SK-N-SH (cell line): ENCODE measurements at regions not wholly inside any gene's neighbourhood (a gene's known extent, or its start where the extent isn't known, plus 50 kb on each side); places are given as distances from the start of the nearest gene placed in this dataset.

Source experiments
- CTCF ChIA-PET: fragments of 300-600, 350-600 bp; formaldehyde crosslinking; extraction: SDS; loops from one replicate; lab custom pipeline; 2021; lab: Yijun Ruan, JAX
- POLR2A ChIA-PET: fragments of 350-600 bp; sonication (Branson Sonifier 250); formaldehyde crosslinking; extraction: SDS; loops from one replicate; lab custom pipeline; 2020; ENCODE audit warnings: antibody characterized with exemption, inconsistent platforms; lab: Yijun Ruan, JAX
- DNase-seq: peaks from one replicate; pipeline ENCODE4 v3.0.0; 2012
- H2AFZ ChIP-seq: fragments of 200-600 bp; sonication (generic); 2 replicates; pipeline ENCODE4 v1.8.1; 2016; ENCODE audit warnings: antibody characterized with exemption, mild to moderate bottlenecking, low read depth
- H3F3A ChIP-seq: fragments of 200-600 bp; sonication (generic); replicated peaks from 2 replicates; pipeline ENCODE3; 2016; ENCODE audit warnings: antibody characterized with exemption, mild to moderate bottlenecking; ENCODE audit not compliant: insufficient read depth
- H3K27ac ChIP-seq, 2 experiments: fragments of 200-500 bp in 1 of 2; fragments of 200-600 bp in 1 of 2; sonication (Bioruptor generic) in 1 of 2; sonication (generic), shearing (Covaris generic) in 1 of 2; 2 replicates each; pipeline versions ENCODE4 v1.5.1 to v1.6.1; 2014 to 2016; ENCODE audit warnings: low read depth in 2 of 2, inconsistent platforms in 1 of 2, low read length in 1 of 2, mild to moderate bottlenecking in 1 of 2, mixed read lengths in 1 of 2
- H3K27me3 ChIP-seq: fragments of 200-600 bp; sonication (generic), shearing (Covaris generic); 2 replicates; pipeline ENCODE4 v1.6.1; 2016; ENCODE audit warnings: mixed run types; ENCODE audit not compliant: insufficient read depth
- H3K36me3 ChIP-seq, 2 experiments: fragments of 200-500 bp in 1 of 2; fragments of 200-600 bp in 1 of 2; sonication (Bioruptor generic) in 1 of 2; sonication (generic) in 1 of 2; replicated peaks in 1 of 2; 2 replicates each; pipeline versions ENCODE3 to v1.5.1; 2014 to 2016; ENCODE audit warnings: low read length in 1 of 2, mild to moderate bottlenecking in 1 of 2; ENCODE audit not compliant: insufficient read depth in 2 of 2, control insufficient read depth in 1 of 2
- H3K4me1 ChIP-seq, 2 experiments: fragments of 200-500 bp in 1 of 2; fragments of 200-600 bp in 1 of 2; sonication (Bioruptor generic) in 1 of 2; sonication (generic), shearing (Covaris generic) in 1 of 2; 2 replicates each; pipeline versions ENCODE4 v1.5.1 to v1.6.1; 2014 to 2016; ENCODE audit warnings: low read depth in 1 of 2, low read length in 1 of 2, mixed run types in 1 of 2; ENCODE audit not compliant: insufficient read depth in 2 of 2, control insufficient read depth in 1 of 2
- H3K4me2 ChIP-seq: fragments of 200-600 bp; sonication (generic), shearing (Covaris generic); 2 replicates; pipeline ENCODE4 v1.6.1; 2017; ENCODE audit warnings: mixed run types
- H3K4me3 ChIP-seq, 2 experiments: fragments of 200-500 bp in 1 of 2; fragments of 200-600 bp in 1 of 2; sonication (Bioruptor generic) in 1 of 2; sonication (generic), shearing (Covaris generic) in 1 of 2; 2 replicates each; pipeline versions ENCODE4 v1.5.1 to v1.8.1; 2014 to 2016; ENCODE audit warnings: low read depth in 2 of 2, inconsistent platforms in 1 of 2, low read length in 1 of 2, mild to moderate bottlenecking in 1 of 2, mixed read lengths in 1 of 2, moderate library complexity in 1 of 2
- H3K79me2 ChIP-seq: fragments of 200-600 bp; sonication (generic); 2 replicates; pipeline ENCODE4 v1.8.1; 2017; ENCODE audit warnings: mild to moderate bottlenecking; ENCODE audit not compliant: insufficient read depth
- H3K9ac ChIP-seq: fragments of 200-600 bp; sonication (generic); 2 replicates; pipeline ENCODE4 v1.6.1; 2017; ENCODE audit warnings: mixed run types
- H3K9me2 ChIP-seq: fragments of 200-600 bp; sonication (generic); 2 replicates; pipeline ENCODE4 v1.6.1; 2017; ENCODE audit warnings: mixed run types
- H3K9me3 ChIP-seq: fragments of 200-600 bp; sonication (generic); 2 replicates; pipeline ENCODE4 v1.6.1; 2017; ENCODE audit warnings: mixed run types, mild to moderate bottlenecking, moderate library complexity
- H4K20me1 ChIP-seq: fragments of 200-600 bp; sonication (generic); 2 replicates; pipeline ENCODE4 v1.6.1; 2017; ENCODE audit warnings: mild to moderate bottlenecking, mixed run types; ENCODE audit not compliant: insufficient read depth
- CTCF ChIP-seq: fragments of 200-600 bp; sonication (generic); IDR thresholded peaks from 2 replicates; pipeline ENCODE4 v1.6.1; 2017; ENCODE audit warnings: antibody characterized with exemption, mild to moderate bottlenecking, moderate library complexity
- ELF1 ChIP-seq: IDR thresholded peaks from 2 replicates; pipeline ENCODE4 v1.4.0; 2012
- EP300 ChIP-seq, 2 experiments: IDR thresholded peaks; 2 replicates each; pipeline versions ENCODE4 v1.4.0 to v1.6.1; 2012; ENCODE audit warnings: borderline replicate concordance in 1 of 2, low read depth in 1 of 2, low read length in 1 of 2
- FOSL2 ChIP-seq: IDR thresholded peaks from 2 replicates; pipeline ENCODE4 v1.4.0; 2012; ENCODE audit warnings: low read depth, mild to moderate bottlenecking, moderate library complexity, borderline replicate concordance
- FOXM1 ChIP-seq: IDR thresholded peaks from 2 replicates; pipeline ENCODE4 v1.4.0; 2012; ENCODE audit warnings: low read depth, mild to moderate bottlenecking
- GABPA ChIP-seq: IDR thresholded peaks from 2 replicates; pipeline ENCODE4 v1.4.0; 2012; ENCODE audit warnings: low read depth, mild to moderate bottlenecking
- GATA2 ChIP-seq: sonication (generic); formaldehyde crosslinking; IDR thresholded peaks from 2 replicates; pipeline ENCODE4 v1.5.0; 2020; ENCODE audit warnings: mild to moderate bottlenecking, missing genetic modification reagents
- MXI1 ChIP-seq: IDR thresholded peaks from 2 replicates; pipeline ENCODE4 v1.6.1; 2012; ENCODE audit warnings: mild to moderate bottlenecking, low read depth, low read length, improper control_type of control experiment
- NRF1 ChIP-seq: IDR thresholded peaks from 2 replicates; pipeline ENCODE4 v1.6.1; 2012; ENCODE audit warnings: low read depth, mild to moderate bottlenecking, low read length
- POLR2AphosphoS5 ChIP-seq: IDR thresholded peaks from 2 replicates; pipeline ENCODE4 v1.6.1; 2012; ENCODE audit warnings: low read depth, low read length
- RAD21 ChIP-seq: IDR thresholded peaks from 2 replicates; pipeline ENCODE4 v1.6.1; 2012; ENCODE audit warnings: mild to moderate bottlenecking, low read length
- RFX5 ChIP-seq: IDR thresholded peaks from 2 replicates; pipeline ENCODE4 v1.6.1; 2012; ENCODE audit warnings: mild to moderate bottlenecking, improper control_type of control experiment, low read length
- SIN3A ChIP-seq: IDR thresholded peaks from 2 replicates; pipeline ENCODE4 v1.6.1; 2012; ENCODE audit warnings: low read depth, mild to moderate bottlenecking, low read length, moderate library complexity, borderline replicate concordance
- TAF1 ChIP-seq: IDR thresholded peaks from 2 replicates; pipeline ENCODE4 v1.6.1; 2012; ENCODE audit warnings: low read depth, mild to moderate bottlenecking, low read length, moderate library complexity, borderline replicate concordance
- TCF12 ChIP-seq: IDR thresholded peaks from 2 replicates; pipeline ENCODE4 v1.4.0; 2012
- USF2 ChIP-seq: fragments of 150-350 bp; IDR thresholded peaks from 2 replicates; pipeline ENCODE4 v1.6.1; 2017; ENCODE audit warnings: antibody characterized with exemption, low read length, low read depth, borderline replicate concordance
- WGBS: methylation state at CpG from one replicate; pipeline ENCODE4 v1.1.6; 2017; ENCODE audit warnings: low lambda C conversion rate; 5-methylcytosine and 5-hydroxymethylcytosine counted together
- TF ChIP-seq, protein P1 (sequence below): IDR thresholded peaks from 2 replicates; pipeline ENCODE4 v1.4.0; 2012; ENCODE audit warnings: low read depth, borderline replicate concordance
- TF ChIP-seq, protein P2 (sequence below): IDR thresholded peaks from 2 replicates; pipeline ENCODE4 v1.4.0; 2012; ENCODE audit warnings: low read depth
- TF ChIP-seq, protein P3 (sequence below): IDR thresholded peaks from 2 replicates; pipeline ENCODE4; 2012
- TF ChIP-seq, protein P4 (sequence below): fragments of 150-350 bp; IDR thresholded peaks from 2 replicates; pipeline ENCODE4 v1.6.1; 2016; ENCODE audit warnings: mild to moderate bottlenecking, low read depth, low read length

DNA sequence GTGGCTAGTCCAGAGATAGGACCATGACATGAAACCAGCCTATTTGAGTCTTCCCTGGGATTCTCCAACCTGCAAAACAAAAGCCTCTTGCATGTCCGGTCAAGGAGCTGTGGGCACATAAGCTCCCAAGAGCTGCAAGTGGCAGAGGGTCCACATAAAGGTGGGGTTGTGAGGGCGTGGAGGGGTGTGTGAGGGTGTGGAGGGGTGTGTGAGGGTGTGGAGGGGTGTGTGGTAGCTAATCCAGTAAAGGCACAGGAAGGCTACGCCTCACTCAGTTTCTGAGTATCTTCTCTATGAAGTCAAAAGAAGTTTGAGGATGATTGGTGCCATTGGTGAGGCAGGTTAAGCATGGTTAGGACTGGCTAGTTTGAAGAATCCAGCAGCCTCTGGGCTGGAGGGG lies 259.4 kb upstream of the NSMCE3 start:
- Histone ChIP-seq H3K79me2 (no peaks in the 10 kb centered on the region), H3K27me3 (no peaks in the 10 kb centered on the region), H3K4me1 (peaks cover 0 to 3% of the 10 kb centered on the region in 2 experiments; a peak in 1 of 4 replicates), H3F3A (no peaks in the 10 kb centered on the region), H3K36me3 (no peaks in the 10 kb centered on the region), H4K20me1 (no peaks in the 10 kb centered on the region), H3K9me2 (no peaks in the 10 kb centered on the region), H3K4me3 (no peak overlapping the region), H3K27ac (no peak overlapping the region), H3K9ac (no peak overlapping the region), H2AFZ (no peak overlapping the region), H3K4me2 (no peak overlapping the region), H3K9me3 (no peaks in the 10 kb centered on the region)
- CTCF ChIA-PET, result no interaction called here
- TF ChIP-seq, protein P1, sequence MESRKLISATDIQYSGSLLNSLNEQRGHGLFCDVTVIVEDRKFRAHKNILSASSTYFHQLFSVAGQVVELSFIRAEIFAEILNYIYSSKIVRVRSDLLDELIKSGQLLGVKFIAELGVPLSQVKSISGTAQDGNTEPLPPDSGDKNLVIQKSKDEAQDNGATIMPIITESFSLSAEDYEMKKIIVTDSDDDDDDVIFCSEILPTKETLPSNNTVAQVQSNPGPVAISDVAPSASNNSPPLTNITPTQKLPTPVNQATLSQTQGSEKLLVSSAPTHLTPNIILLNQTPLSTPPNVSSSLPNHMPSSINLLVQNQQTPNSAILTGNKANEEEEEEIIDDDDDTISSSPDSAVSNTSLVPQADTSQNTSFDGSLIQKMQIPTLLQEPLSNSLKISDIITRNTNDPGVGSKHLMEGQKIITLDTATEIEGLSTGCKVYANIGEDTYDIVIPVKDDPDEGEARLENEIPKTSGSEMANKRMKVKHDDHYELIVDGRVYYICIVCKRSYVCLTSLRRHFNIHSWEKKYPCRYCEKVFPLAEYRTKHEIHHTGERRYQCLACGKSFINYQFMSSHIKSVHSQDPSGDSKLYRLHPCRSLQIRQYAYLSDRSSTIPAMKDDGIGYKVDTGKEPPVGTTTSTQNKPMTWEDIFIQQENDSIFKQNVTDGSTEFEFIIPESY, result no peak
- TF ChIP-seq RAD21, result no peak
- no peak for TF ChIP-seq RFX5
- TF ChIP-seq TAF1, result no peak
- TF ChIP-seq, protein P2, sequence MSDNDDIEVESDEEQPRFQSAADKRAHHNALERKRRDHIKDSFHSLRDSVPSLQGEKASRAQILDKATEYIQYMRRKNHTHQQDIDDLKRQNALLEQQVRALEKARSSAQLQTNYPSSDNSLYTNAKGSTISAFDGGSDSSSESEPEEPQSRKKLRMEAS, result no peak
- TF ChIP-seq FOSL2, result no peak
- no peak for TF ChIP-seq GABPA
- TF ChIP-seq NRF1, result no peak
- no peak for TF ChIP-seq USF2
- no peak for TF ChIP-seq CTCF
- no peak for TF ChIP-seq ELF1
- TF ChIP-seq MXI1, result no peak
- no peak for TF ChIP-seq EP300 (IDR thresholded peaks at IDR 0.05; ENCODE audit: borderline replicate concordance in 1 of 2, low read depth in 1 of 2, low read length in 1 of 2)
- TF ChIP-seq, protein P3, sequence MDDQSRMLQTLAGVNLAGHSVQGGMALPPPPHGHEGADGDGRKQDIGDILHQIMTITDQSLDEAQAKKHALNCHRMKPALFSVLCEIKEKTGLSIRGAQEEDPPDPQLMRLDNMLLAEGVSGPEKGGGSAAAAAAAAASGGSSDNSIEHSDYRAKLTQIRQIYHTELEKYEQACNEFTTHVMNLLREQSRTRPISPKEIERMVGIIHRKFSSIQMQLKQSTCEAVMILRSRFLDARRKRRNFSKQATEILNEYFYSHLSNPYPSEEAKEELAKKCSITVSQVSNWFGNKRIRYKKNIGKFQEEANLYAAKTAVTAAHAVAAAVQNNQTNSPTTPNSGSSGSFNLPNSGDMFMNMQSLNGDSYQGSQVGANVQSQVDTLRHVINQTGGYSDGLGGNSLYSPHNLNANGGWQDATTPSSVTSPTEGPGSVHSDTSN, result no peak
- no peak for TF ChIP-seq SIN3A
- TF ChIP-seq POLR2AphosphoS5, result no peak
- TF ChIP-seq FOXM1, result no peak
- no peak for TF ChIP-seq GATA2
- TF ChIP-seq, protein P4, sequence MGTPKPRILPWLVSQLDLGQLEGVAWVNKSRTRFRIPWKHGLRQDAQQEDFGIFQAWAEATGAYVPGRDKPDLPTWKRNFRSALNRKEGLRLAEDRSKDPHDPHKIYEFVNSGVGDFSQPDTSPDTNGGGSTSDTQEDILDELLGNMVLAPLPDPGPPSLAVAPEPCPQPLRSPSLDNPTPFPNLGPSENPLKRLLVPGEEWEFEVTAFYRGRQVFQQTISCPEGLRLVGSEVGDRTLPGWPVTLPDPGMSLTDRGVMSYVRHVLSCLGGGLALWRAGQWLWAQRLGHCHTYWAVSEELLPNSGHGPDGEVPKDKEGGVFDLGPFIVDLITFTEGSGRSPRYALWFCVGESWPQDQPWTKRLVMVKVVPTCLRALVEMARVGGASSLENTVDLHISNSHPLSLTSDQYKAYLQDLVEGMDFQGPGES, result no peak
- TF ChIP-seq TCF12, result no peak
- DNase-seq, result no peak
- POLR2A ChIA-PET, result no interaction called here
- WGBS, result 53% methylated on average over 3 of the region's 3 CpGs
